ENCODE measurements at regions not wholly inside any gene's neighbourhood (a gene's known extent, or its start where the extent isn't known, plus 50 kb on each side); places are given as distances from the start of the nearest gene placed in this dataset.

DNA sequence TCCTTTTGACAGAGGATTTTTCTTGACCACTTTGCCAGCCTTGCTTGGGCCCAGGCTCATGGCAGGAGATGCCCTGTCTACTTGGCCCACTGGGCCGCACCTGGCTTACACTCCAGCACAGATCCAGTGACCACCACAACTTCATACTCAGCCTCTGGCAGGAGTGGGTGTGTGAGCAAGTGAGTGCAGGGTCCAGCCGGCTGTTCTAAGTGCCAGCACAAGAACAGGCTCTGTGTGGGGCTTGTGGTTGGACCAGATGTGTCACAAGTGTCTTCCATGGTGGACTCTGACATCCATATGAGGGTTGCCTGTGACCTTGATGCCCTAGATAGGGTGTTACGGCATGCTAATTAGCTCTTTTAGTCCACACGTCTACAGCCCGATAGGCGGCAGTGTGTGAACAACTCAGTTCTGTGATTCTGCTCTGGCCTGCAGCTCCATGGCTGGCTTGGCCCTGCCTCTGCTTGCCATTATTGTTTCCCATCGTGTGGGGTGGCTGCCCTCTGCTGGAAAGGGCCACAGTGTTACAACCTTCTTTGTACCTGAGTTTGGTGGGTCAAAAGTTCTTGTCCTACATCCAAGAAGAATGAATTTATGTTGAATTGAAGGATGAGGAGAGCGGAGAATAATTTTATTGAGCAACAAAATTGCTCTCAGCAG, 1089.1 kb downstream of the SLC6A15 start:
- Histone ChIP-seq H3K9me3 (no peaks in the 10 kb centered on the region), H3K4me1 (no peaks in the 10 kb centered on the region), H3K36me3 (replicated peaks in 1 of 2; ENCODE audit: insufficient read depth in 1 of 2, low read depth in 2 of 2) (no peaks in the 10 kb centered on the region), H3K27ac (no peak overlapping the region), H3K4me3 (no peak overlapping the region), H3K27me3 (no peaks in the 10 kb centered on the region)
- 45 to 54% methylated on average over 8 of the region's 8 CpGs for WGBS, 2 donors
- intact Hi-C loops (cut with DNase I) = no loop called here
- ATAC-seq (peak; percentile 59), DNase-seq (peak; percentile 28 to 64 (median 50))
- no peak for TF ChIP-seq POLR2A (IDR thresholded peaks at IDR 0.05)
- TF ChIP-seq, protein P1, sequence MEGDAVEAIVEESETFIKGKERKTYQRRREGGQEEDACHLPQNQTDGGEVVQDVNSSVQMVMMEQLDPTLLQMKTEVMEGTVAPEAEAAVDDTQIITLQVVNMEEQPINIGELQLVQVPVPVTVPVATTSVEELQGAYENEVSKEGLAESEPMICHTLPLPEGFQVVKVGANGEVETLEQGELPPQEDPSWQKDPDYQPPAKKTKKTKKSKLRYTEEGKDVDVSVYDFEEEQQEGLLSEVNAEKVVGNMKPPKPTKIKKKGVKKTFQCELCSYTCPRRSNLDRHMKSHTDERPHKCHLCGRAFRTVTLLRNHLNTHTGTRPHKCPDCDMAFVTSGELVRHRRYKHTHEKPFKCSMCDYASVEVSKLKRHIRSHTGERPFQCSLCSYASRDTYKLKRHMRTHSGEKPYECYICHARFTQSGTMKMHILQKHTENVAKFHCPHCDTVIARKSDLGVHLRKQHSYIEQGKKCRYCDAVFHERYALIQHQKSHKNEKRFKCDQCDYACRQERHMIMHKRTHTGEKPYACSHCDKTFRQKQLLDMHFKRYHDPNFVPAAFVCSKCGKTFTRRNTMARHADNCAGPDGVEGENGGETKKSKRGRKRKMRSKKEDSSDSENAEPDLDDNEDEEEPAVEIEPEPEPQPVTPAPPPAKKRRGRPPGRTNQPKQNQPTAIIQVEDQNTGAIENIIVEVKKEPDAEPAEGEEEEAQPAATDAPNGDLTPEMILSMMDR (IDR thresholded peaks at IDR 0.05) = peak in 5 of 7 experiments; percentile 11 to 39 (median 30)

DNA sequence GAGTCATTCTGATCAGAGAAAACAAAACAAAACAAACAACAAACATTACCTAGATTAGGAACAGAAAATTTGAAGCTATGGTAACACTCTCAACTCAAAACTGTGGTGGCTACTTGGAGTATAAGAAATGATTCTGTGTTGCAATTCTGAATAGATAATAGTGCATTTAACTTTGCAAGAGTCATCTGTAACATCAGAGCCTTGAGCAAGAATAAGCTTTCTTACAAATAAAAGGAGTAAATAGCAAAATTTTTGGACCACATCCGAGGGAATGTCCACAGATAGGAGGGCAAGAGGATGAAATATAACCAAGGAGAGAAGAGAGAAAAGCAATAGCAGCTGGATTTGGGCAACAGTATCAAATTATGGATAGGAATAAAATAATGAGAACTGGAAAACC, 1090.6 kb downstream of the SLC6A15 start:
- Histone ChIP-seq H3K4me3 (no peak overlapping the region), H3K27me3 (no peaks in the 10 kb centered on the region), H3K4me1 (no peaks in the 10 kb centered on the region), H3K36me3 (replicated peaks in 1 of 2; ENCODE audit: insufficient read depth in 1 of 2, low read depth in 2 of 2) (no peaks in the 10 kb centered on the region), H3K27ac (no peak overlapping the region), H3K9me3 (no peaks in the 10 kb centered on the region)
- intact Hi-C loops (cut with DNase I) = no loop called here
- TF ChIP-seq, protein P1 (IDR thresholded peaks at IDR 0.05) = no peak
- TF ChIP-seq POLR2A (IDR thresholded peaks at IDR 0.05) = no peak
- DNase-seq (no peak), ATAC-seq (no peak)
- 38 to 48% methylated on average over 1 of the region's 1 CpG for WGBS, 2 donors

DNA sequence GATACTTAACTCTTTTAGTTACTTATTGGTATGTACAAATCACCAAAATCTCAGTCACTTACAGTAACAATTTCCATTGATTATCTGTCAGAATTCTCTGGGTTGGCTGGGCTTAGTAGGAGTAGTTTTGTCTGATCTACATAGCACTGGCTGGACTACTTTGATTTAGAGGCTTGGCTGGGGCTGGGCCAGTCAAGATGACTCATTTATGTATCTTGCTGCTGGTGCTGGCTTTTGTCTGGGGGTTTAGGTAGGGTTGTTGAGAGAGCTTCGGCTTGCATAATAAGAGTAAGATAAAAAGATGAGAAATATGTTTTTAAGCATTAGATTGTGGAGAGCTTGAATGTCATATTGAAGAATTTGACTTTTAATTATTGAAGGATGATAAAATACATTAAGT, 1093.7 kb downstream of the SLC6A15 start:
- H3K4me3 ChIP-seq = no peak overlapping the region
- no peak overlapping the region for H3K27ac ChIP-seq
- H3K4me1 ChIP-seq = no peaks in the 10 kb centered on the region
- no peaks in the 10 kb centered on the region for H3K9me3 ChIP-seq
- intact Hi-C loops (cut with DNase I) = no loop called here
- peak; percentile 42 for ATAC-seq
- peak in 3 of 4 donors; percentile 25 to 38 (median 37) for DNase-seq
- no peaks in the 10 kb centered on the region for H3K36me3 ChIP-seq (replicated peaks in 1 of 2; ENCODE audit: insufficient read depth in 1 of 2, low read depth in 2 of 2)
- no peak for TF ChIP-seq POLR2A (IDR thresholded peaks at IDR 0.05)
- TF ChIP-seq, protein P1 (IDR thresholded peaks at IDR 0.05) = no peak
- WGBS, 2 donors = 8 to 39% methylated on average over 1 of the region's 1 CpG
- no peaks in the 10 kb centered on the region for H3K27me3 ChIP-seq

DNA sequence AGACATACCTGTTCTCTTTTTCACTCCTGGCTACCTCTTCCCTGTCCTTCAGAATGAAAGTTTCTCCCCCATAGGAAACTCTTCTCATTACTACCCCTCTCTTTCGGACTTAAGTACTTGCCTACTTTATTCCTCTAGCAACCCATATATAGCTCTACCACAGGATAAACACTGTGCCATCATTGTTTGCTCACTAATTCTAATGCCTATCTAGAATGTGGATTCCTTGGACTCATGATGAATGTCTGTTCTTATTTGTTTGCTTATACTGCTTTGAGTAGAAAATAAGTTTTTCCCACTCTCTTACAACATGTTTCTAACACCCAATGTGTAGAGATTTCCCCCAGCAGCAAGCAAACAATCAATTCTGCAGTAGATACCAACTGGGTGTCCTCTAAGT, 1094.9 kb downstream of the SLC6A15 start:
- 79 to 88% methylated on average over 1 of the region's 1 CpG for WGBS, 2 donors
- intact Hi-C loops (cut with DNase I) = no loop called here
- no peak for ATAC-seq

More for the DNA sequence above, 1094.9 kb downstream of the SLC6A15 start:
- H3K27me3 ChIP-seq = no peaks in the 10 kb centered on the region
- no peak overlapping the region for H3K27ac ChIP-seq
- TF ChIP-seq, protein P1 (IDR thresholded peaks at IDR 0.05) = no peak
- TF ChIP-seq POLR2A (IDR thresholded peaks at IDR 0.05) = no peak
- DNase-seq = no peak
- no peak overlapping the region for H3K4me3 ChIP-seq
- H3K9me3 ChIP-seq = no peaks in the 10 kb centered on the region
- H3K36me3 ChIP-seq (replicated peaks in 1 of 2; ENCODE audit: insufficient read depth in 1 of 2, low read depth in 2 of 2) = no peaks in the 10 kb centered on the region
- no peaks in the 10 kb centered on the region for H3K4me1 ChIP-seq
